PFSK-1 (cell line): ENCODE measurements at regions not wholly inside any gene's neighbourhood (a gene's known extent, or its start where the extent isn't known, plus 50 kb on each side); places are given as distances from the start of the nearest gene placed in this dataset.

ENCODE experiments used
- REST ChIP-seq, 2 experiments: IDR thresholded peaks; 2 replicates each; pipeline versions ENCODE4 v1.6.1 to v1.8.0; 2011 to 2012; ENCODE audit warnings: low read depth in 2 of 2, low read length in 2 of 2, control low read depth in 1 of 2, inconsistent platforms in 1 of 2, mild to moderate bottlenecking in 1 of 2, moderate library complexity in 1 of 2; ENCODE audit not compliant: insufficient read depth in 1 of 2
- TAF1 ChIP-seq: IDR thresholded peaks from 2 replicates; pipeline ENCODE4 v1.6.1; 2012; ENCODE audit warnings: low read length, control low read depth, borderline replicate concordance; ENCODE audit not compliant: insufficient read depth

- TF ChIP-seq REST (IDR thresholded peaks at IDR 0.05; ENCODE audit: insufficient read depth in 1 of 2, low read depth in 2 of 2, low read length in 2 of 2) (no peak), TAF1 (no peak)
Observed at GRCh38 chr11:80282643-80283042, 841.8 kb upstream of the TENM4 start.
